MCF 10A (cell line): ENCODE measurements at regions not wholly inside any gene's neighbourhood (a gene's known extent, or its start where the extent isn't known, plus 50 kb on each side); places are given as distances from the start of the nearest gene placed in this dataset.

Experiments
- BruUV-seq: library from RNA; stranded (reverse); fragments of 400-500 nt; replicated peaks from 2 replicates; lab custom pipeline; 2021; lab: Mats Ljungman, UMichigan
- CTCF ChIA-PET: fragments of 300-600 bp; sonication (Branson Sonifier 250); formaldehyde crosslinking; extraction: SDS; loops from one replicate; lab custom pipeline; 2021; ENCODE audit warnings: antibody characterized with exemption, inconsistent platforms; lab: Yijun Ruan, JAX
- POLR2A ChIA-PET: fragments of 300-600, 350-650 bp; sonication (Branson Sonifier 250); formaldehyde crosslinking; extraction: SDS; loops from one replicate; lab custom pipeline; 2020; ENCODE audit warnings: antibody characterized with exemption, inconsistent platforms; lab: Yijun Ruan, JAX
- DNase-seq: peaks from one replicate; pipeline ENCODE4 v3.0.0-alpha.2; 2018; ENCODE audit not compliant: unreplicated experiment
- H3K27ac Mint-ChIP-seq: one replicate; pipeline ENCODE4 v1.8.0; 2022; ENCODE audit warnings: mild to moderate bottlenecking, low read depth, mixed read lengths; ENCODE audit not compliant: unreplicated experiment
- H3K27me3 Mint-ChIP-seq: one replicate; pipeline ENCODE4 v1.8.0; 2022; ENCODE audit warnings: mixed read lengths; ENCODE audit not compliant: insufficient read depth, unreplicated experiment
- H3K36me3 Mint-ChIP-seq: one replicate; pipeline ENCODE4 v1.8.0; 2022; ENCODE audit warnings: mild to moderate bottlenecking, moderate library complexity, mixed read lengths; ENCODE audit not compliant: insufficient read depth, unreplicated experiment
- H3K4me1 Mint-ChIP-seq: one replicate; pipeline ENCODE4 v1.8.0; 2022; ENCODE audit warnings: mixed read lengths; ENCODE audit not compliant: insufficient read depth, unreplicated experiment
- H3K4me3 Mint-ChIP-seq: one replicate; pipeline ENCODE4 v1.8.0; 2022; ENCODE audit warnings: mild to moderate bottlenecking, moderate library complexity, mixed read lengths; ENCODE audit not compliant: unreplicated experiment
- H3K9me3 Mint-ChIP-seq: one replicate; pipeline ENCODE4 v1.8.0; 2022; ENCODE audit warnings: mixed read lengths; ENCODE audit not compliant: unreplicated experiment
- CTCF ChIP-seq: fragments of 200-600 bp; IDR thresholded peaks from one replicate; pipeline ENCODE4 v1.8.0; 2022; ENCODE audit warnings: antibody characterized with exemption, mild to moderate bottlenecking; ENCODE audit not compliant: unreplicated experiment
- intact Hi-C: fragments of 100-400 bp; cut with micrococcal nuclease; formaldehyde crosslinking; loops from 2 replicates; pipeline ENCODE4 v1.14.1; 2022

- ChIA-PET POLR2A (no interaction called here), CTCF (no interaction called here)
- Mint-ChIP-seq H3K27me3 (no peaks in the 10 kb centered on the region), H3K4me1 (no peaks in the 10 kb centered on the region), H3K27ac (no peak overlapping the region), H3K4me3 (no peak overlapping the region), H3K9me3 (peaks cover 61% of the 10 kb centered on the region), H3K36me3 (no peaks in the 10 kb centered on the region)
- DNase-seq: no peak
- intact Hi-C loops: no loop called here
- BruUV-seq: no TSS peak
- TF ChIP-seq CTCF: no peak
Measured at GRCh38 chr22:49184736-49185135, 642.9 kb downstream of the BRD1 start.

- BruUV-seq: no TSS peak
- H3K27me3 Mint-ChIP-seq: no peaks in the 10 kb centered on the region
- ChIA-PET CTCF (no interaction called here), POLR2A (no interaction called here)
- H3K36me3 Mint-ChIP-seq: no peaks in the 10 kb centered on the region
- intact Hi-C loops: no loop called here
- no peak overlapping the region for H3K27ac Mint-ChIP-seq
- DNase-seq: no peak
- no peak for TF ChIP-seq CTCF
- H3K4me3 Mint-ChIP-seq: no peak overlapping the region
- peaks cover 53% of the 10 kb centered on the region for H3K9me3 Mint-ChIP-seq
- H3K4me1 Mint-ChIP-seq: no peaks in the 10 kb centered on the region
Measured at GRCh38 chr22:49183826-49184216, 643.9 kb downstream of the BRD1 start.

GRCh38 chr22:49183208-49183825, 644.4 kb downstream of the BRD1 start:
- ChIA-PET CTCF (no interaction called here), POLR2A (no interaction called here)
- no peaks in the 10 kb centered on the region for H3K27me3 Mint-ChIP-seq
- intact Hi-C loops: no loop called here
- H3K36me3 Mint-ChIP-seq: no peaks in the 10 kb centered on the region
- no peak overlapping the region for H3K27ac Mint-ChIP-seq
- no peaks in the 10 kb centered on the region for H3K4me1 Mint-ChIP-seq
- no peak for DNase-seq
- BruUV-seq: no TSS peak
- H3K9me3 Mint-ChIP-seq: peaks cover 48% of the 10 kb centered on the region
- no peak for TF ChIP-seq CTCF
- H3K4me3 Mint-ChIP-seq: no peak overlapping the region

GRCh38 chr22:49182416-49182815, 645.3 kb downstream of the BRD1 start:
- Mint-ChIP-seq H3K9me3 (peaks cover 39% of the 10 kb centered on the region), H3K36me3 (no peaks in the 10 kb centered on the region), H3K4me1 (no peaks in the 10 kb centered on the region), H3K27me3 (no peaks in the 10 kb centered on the region), H3K27ac (no peak overlapping the region), H3K4me3 (no peak overlapping the region)
- intact Hi-C loops: no loop called here
- DNase-seq: no peak
- CTCF ChIA-PET: no interaction called here
- POLR2A ChIA-PET: no interaction called here
- TF ChIP-seq CTCF: no peak
- no TSS peak for BruUV-seq
